Omental fat pad (tissue), 3 donors: ENCODE measurements at regions not wholly inside any gene's neighbourhood (a gene's known extent, or its start where the extent isn't known, plus 50 kb on each side); places are given as distances from the start of the nearest gene placed in this dataset.

Source experiments
- ATAC-seq: fragments of 150-250 bp; one replicate; pipeline ENCODE4 v1.9.1; 2016; ENCODE audit warnings: mild to moderate bottlenecking, moderate library complexity; ENCODE audit not compliant: low FRiP score
- DNase-seq: peaks from one replicate; pipeline ENCODE4 v3.0.0-alpha.2; 2019; ENCODE audit warnings: low spot score
- TF ChIP-seq, protein P1 (sequence below), 3 donors: fragments of 450-650 bp; IDR thresholded peaks; one replicate each; pipeline ENCODE4 v1.5.1; 2016 to 2017; ENCODE audit warnings: antibody characterized with exemption in 3 of 3, mild to moderate bottlenecking in 3 of 3, moderate library complexity in 2 of 3

DNA sequence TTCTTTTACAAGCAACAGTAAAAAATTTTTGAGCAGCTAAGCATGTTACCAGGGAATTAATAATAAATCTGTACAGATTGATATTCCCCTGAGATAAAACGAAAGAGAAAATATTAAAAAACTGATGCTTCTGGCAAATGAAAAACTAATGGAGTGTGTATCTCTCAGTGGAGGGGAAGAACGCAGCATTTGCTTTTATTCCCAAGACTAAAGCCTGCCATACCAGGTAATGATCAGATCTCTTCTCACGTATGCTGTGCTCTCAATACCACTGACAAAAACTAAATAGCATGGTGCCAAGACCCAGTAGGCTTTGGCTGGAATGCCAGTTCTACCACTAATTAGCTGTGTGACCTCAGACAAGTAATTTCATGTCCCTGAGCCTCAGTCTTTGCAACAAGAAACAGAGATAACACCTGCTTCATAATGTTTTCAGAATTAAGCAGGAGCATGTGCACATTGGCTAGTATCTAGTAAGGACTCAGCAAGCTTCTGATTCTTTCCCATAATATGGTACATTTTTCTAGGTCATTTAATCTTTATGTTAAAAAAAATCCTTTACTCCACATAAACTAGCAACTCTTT lies 179.6 kb downstream of the CENPC start:
- DNase-seq (no peak), ATAC-seq (no peak)
- TF ChIP-seq, protein P1, sequence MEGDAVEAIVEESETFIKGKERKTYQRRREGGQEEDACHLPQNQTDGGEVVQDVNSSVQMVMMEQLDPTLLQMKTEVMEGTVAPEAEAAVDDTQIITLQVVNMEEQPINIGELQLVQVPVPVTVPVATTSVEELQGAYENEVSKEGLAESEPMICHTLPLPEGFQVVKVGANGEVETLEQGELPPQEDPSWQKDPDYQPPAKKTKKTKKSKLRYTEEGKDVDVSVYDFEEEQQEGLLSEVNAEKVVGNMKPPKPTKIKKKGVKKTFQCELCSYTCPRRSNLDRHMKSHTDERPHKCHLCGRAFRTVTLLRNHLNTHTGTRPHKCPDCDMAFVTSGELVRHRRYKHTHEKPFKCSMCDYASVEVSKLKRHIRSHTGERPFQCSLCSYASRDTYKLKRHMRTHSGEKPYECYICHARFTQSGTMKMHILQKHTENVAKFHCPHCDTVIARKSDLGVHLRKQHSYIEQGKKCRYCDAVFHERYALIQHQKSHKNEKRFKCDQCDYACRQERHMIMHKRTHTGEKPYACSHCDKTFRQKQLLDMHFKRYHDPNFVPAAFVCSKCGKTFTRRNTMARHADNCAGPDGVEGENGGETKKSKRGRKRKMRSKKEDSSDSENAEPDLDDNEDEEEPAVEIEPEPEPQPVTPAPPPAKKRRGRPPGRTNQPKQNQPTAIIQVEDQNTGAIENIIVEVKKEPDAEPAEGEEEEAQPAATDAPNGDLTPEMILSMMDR (IDR thresholded peaks at IDR 0.05), result no peak

DNA sequence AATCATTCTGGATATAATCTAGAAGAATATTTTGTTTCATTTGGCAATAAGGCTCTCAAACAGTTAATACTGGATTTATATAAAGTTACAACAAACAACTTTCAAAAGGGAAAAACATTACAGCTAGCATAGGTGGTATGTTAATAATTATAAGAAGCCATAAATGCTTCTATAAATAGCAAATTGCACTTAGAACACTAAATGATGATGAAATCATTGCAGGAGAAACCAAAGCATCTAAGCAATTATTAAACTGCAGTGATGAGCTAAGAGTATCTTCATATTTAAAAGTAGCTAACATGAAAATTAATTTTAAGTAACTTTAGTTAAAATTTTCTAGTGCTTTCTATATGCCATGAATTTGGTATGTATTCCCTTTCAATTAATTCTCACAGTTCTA lies 189.5 kb downstream of the CENPC start:
- TF ChIP-seq, protein P1 (IDR thresholded peaks at IDR 0.05), result no peak
- DNase-seq, result no peak
- no peak for ATAC-seq

DNA sequence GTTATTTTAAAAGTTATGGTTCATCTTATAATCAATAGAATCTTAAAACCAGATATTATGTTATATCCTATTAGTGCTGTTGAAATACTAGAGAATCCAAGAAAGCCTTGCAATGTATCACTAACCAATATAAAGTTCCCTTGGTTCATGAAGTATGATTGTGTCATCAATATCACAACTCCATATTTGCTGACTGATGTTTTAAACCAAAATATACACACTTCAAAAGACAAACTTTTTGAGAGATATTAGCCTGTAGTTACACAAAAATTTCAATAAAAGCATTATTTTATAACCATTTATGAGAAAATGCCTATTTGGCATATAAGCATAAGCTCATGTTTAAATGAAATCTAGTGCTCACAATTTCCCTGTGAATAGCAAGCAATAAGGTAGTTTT lies 198.6 kb downstream of the CENPC start:
- TF ChIP-seq, protein P1 (IDR thresholded peaks at IDR 0.05), result no peak
- no peak for ATAC-seq
- DNase-seq, result no peak

DNA sequence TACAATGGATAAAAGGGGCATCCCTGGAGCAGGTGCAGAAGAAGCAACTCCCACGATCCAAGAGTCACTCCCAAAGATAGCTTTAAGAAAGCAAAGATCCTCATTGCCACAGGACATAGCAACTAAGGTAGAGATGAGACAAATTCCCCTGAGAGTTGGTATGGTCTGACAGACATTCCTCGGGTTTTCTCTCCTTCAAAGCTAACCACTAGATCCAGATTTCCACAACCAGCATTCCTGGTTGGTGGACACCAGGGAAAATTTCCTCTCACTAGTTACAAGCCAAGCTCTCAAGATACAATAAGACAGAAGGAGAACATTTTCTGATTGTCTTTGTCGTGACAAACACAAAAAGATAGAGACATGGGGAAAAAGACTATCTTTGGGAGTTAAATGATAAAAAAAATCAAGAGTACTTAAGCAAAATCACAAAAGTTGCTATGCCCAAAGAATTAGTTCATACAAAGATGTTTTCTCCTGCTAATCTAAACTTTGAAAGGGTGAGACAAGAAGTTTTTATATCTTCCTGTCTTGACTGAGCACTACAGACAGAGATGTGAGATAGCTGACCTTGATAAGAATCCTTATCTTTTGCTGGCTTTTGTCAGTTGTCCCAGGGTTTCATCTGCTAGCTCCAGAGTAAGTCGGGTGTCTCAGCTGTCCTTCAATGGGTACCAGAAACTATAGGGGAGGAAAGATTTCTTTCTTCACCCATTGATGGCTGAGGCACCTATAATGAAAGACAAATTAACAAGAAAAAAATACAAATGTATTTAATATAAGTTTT lies 200.5 kb downstream of the CENPC start:
- DNase-seq, result no peak
- ATAC-seq, result no peak
- TF ChIP-seq, protein P1 (IDR thresholded peaks at IDR 0.05), result no peak

DNA sequence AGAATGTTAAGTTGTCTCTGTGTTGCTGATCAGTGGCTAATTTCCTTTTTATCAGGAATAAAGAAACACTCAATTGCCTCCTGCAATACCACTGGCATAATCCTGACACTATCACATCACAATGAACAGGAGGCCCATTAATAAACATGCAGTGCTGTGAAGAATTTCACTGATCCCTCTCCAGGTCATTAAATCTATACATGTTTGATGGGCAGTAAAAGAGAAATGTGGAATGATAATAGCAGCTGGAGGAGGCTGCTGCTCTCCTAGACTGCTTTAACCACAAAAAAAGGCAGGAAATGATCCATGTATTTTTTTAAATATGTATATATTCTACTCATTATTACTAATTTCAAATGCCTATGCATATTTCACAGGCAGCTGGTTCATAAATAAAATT lies 202.1 kb downstream of the CENPC start:
- TF ChIP-seq, protein P1 (IDR thresholded peaks at IDR 0.05), result no peak
- ATAC-seq (no peak), DNase-seq (no peak)

DNA sequence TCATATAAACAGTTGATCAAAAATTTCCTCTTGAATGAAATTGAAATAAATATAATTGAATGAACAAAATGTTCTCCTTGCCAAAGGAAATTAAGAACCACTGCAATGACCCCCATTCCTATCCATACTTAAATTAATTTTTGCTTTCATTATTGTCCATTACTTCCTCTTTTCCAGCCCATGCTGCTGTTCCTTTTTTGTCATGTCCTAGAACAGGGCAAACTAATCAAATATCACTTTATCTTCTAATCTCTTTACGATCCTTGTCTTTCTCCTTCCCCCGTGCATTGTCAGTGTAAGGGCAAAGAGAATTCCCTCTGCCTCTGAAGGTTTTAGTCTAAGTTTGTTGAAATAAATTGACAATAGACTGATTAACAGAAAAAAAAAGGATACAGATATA lies 203.0 kb downstream of the CENPC start:
- ATAC-seq, result no peak
- TF ChIP-seq, protein P1 (IDR thresholded peaks at IDR 0.05), result no peak

DNA sequence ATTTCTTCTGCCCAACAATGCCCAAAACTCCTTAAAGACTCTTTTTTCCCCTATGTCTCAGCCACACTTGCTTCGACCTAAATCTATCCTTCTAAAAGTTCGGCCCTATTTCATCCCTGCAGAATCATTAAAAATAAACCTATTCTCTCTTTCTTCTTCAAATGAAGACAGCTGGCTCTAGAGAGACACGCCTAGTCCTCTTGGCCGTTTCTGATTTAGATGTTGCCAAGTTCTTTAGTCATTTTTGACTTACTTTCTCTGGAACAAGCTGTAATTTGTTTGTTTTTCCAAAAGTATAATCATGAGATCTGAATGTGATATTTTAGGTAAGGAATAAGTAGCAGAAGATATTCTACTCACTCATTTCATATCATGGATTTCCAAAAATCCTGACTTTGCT lies 211.6 kb downstream of the CENPC start:
- TF ChIP-seq, protein P1 (IDR thresholded peaks at IDR 0.05), result no peak
- ATAC-seq, result no peak

More for the DNA sequence above, 203.0 kb downstream of the CENPC start:
- no peak for DNase-seq

More for the DNA sequence above, 211.6 kb downstream of the CENPC start:
- DNase-seq, result no peak
